Ovary (tissue), 7 donors: ENCODE measurements at regions not wholly inside any gene's neighbourhood (a gene's known extent, or its start where the extent isn't known, plus 50 kb on each side); places are given as distances from the start of the nearest gene placed in this dataset.

Experiments
- DNase-seq, 5 donors: peaks; one replicate each; pipeline ENCODE4 v3.0.0-alpha.2; 2019 to 2020
- H3K27ac ChIP-seq, 2 donors: fragments of 200-600 bp; one replicate each; pipeline versions ENCODE4 v1.5.1 to v1.8.0; 2019 to 2022
- H3K27me3 ChIP-seq: fragments of 200-600 bp; one replicate; pipeline ENCODE4 v1.8.0; 2022
- H3K36me3 ChIP-seq: fragments of 200-600 bp; sonication (generic); one replicate; pipeline ENCODE4 v1.5.1; 2019
- H3K4me1 ChIP-seq: one replicate; pipeline ENCODE4 v1.8.1; 2013; ENCODE audit warnings: mild to moderate bottlenecking, moderate library complexity; ENCODE audit not compliant: insufficient read depth
- H3K4me3 ChIP-seq: fragments of 200-600 bp; sonication (generic); one replicate; pipeline ENCODE4 v1.5.1; 2017
- H3K9me3 ChIP-seq, 2 donors: fragments of 200-600 bp in 1 of 2; sonication (generic) in 1 of 2; one replicate each; pipeline versions ENCODE4 v1.5.1 to v1.8.1; 2013 to 2019; ENCODE audit warnings: mild to moderate bottlenecking in 1 of 2, moderate library complexity in 1 of 2
- EP300 ChIP-seq: sonication (generic); formaldehyde crosslinking; IDR thresholded peaks from one replicate; pipeline ENCODE4 v1.6.1; 2017; ENCODE audit warnings: antibody characterized with exemption
- POLR2A ChIP-seq: fragments of 450-650 bp; IDR thresholded peaks from one replicate; pipeline ENCODE4 v1.6.1; 2017; ENCODE audit warnings: antibody characterized with exemption, mild to moderate bottlenecking, moderate library complexity
- WGBS, 3 donors: extraction: QIAGEN DNeasy Blood & Tissue Kit in 1 of 3; methylation state at CpG; one replicate each; pipeline versions ENCODE4 v1.1.5 to v1.1.7; 2013 to 2017; 5-methylcytosine and 5-hydroxymethylcytosine counted together
- intact Hi-C, 4 donors: fragments of 100-400 bp; cut with DNase I; formaldehyde crosslinking; loops; one replicate each; pipeline versions ENCODE4 v1.11.0 to v1.15.1; 2022 to 2023
- TF ChIP-seq, protein P1 (sequence below), 3 donors: fragments of 450-650 bp in 2 of 3; fragments of 200-600 bp in 1 of 3; IDR thresholded peaks; one replicate each; pipeline versions ENCODE4 v1.5.1 to v1.8.0; 2016 to 2022; ENCODE audit warnings: antibody characterized with exemption in 3 of 3, mild to moderate bottlenecking in 1 of 3
- donor health status: DM: no; HTN: no; CAD: no; lungs with moderate emphysema.
- donor health status: DM: no; HTN: no; CAD: no.
- donor health status: Bipolar disorder and iron deficiency.
- donor health status: DM: no; HTN: no; CAD: no.
- donor health status: DM: yes; HTN: yes; CAD: no.

DNA sequence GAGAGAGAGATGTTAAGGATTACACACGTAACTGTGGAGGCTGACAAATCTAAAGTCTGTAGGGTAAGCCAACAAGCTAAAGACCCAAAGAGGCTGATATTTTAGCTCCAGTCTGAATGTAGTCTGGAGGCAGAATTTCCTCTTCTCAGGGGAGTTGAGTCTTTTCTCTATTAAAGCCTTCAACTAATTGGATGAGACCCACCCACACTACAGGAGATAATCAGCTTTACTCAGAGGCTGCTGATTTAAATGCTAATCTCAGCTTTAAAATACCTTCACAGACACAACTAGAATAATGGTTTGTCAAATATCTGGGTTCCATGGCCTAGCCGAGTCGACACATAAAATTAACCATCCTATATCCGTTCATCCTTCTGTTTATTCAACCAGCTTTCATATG, 204.3 kb upstream of the PSMD7 start:
- no peak for DNase-seq
- no peak for TF ChIP-seq POLR2A
- TF ChIP-seq, protein P1, sequence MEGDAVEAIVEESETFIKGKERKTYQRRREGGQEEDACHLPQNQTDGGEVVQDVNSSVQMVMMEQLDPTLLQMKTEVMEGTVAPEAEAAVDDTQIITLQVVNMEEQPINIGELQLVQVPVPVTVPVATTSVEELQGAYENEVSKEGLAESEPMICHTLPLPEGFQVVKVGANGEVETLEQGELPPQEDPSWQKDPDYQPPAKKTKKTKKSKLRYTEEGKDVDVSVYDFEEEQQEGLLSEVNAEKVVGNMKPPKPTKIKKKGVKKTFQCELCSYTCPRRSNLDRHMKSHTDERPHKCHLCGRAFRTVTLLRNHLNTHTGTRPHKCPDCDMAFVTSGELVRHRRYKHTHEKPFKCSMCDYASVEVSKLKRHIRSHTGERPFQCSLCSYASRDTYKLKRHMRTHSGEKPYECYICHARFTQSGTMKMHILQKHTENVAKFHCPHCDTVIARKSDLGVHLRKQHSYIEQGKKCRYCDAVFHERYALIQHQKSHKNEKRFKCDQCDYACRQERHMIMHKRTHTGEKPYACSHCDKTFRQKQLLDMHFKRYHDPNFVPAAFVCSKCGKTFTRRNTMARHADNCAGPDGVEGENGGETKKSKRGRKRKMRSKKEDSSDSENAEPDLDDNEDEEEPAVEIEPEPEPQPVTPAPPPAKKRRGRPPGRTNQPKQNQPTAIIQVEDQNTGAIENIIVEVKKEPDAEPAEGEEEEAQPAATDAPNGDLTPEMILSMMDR (IDR thresholded peaks at IDR 0.05), result no peak
- TF ChIP-seq EP300, result no peak
- Histone ChIP-seq H3K4me1 (no peaks in the 10 kb centered on the region), H3K27me3 (no peaks in the 10 kb centered on the region), H3K9me3 (peaks cover 0 to 3% of the 10 kb centered on the region in 2 donors), H3K36me3 (no peaks in the 10 kb centered on the region), H3K4me3 (no peak overlapping the region), H3K27ac (no peak overlapping the region)
- 90 to 95% (median 92%) methylated on average over 4 of the region's 4 CpGs for WGBS, 3 donors
- intact Hi-C loops, result no loop called here

DNA sequence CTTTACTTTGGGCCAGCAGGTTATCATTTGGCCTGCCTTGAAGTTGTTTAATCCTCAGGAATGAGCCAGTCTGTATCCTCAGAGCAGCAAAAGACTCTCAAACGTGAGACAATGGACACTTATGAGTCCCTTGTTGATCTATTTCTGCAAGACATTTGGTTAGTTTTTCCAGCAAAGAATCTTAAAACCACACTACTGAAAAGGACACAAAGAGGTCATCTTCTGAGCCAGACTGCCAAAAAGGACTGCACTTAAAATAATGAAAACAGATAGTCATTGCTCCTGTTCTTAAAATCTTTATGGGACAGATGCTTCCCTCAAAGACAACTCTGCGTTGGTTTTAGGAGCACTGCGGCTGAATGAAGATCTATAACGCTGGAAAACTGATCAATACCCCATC, 205.7 kb upstream of the PSMD7 start:
- Histone ChIP-seq H3K4me1 (no peaks in the 10 kb centered on the region), H3K9me3 (peaks cover 0 to 2% of the 10 kb centered on the region in 2 donors), H3K27me3 (no peaks in the 10 kb centered on the region), H3K36me3 (no peaks in the 10 kb centered on the region), H3K4me3 (no peak overlapping the region), H3K27ac (no peak overlapping the region)
- no peak for DNase-seq
- 48 to 63% (median 51%) methylated on average over 4 of the region's 4 CpGs for WGBS, 3 donors
- intact Hi-C loops, result no loop called here
- TF ChIP-seq POLR2A (no peak), EP300 (no peak)
- TF ChIP-seq, protein P1 (IDR thresholded peaks at IDR 0.05), result no peak

DNA sequence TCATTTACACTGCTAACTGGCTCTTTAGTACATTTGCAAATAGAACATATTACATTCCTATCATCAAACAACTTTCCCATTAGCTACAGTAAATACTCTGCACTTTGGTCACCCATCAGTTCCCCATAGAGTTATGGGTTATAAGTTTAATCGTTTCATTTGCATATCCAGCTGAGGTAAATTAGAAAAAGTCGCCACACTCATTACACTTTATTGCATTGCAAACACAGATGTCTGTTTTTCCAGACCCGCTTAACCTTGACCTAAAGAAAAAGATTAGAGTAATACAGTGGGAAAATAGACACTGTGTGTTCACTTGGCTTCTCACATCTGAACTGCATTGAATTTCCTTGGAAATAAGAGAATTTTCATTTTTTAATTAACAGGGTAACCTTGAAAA, 213.1 kb upstream of the PSMD7 start:
- H3K27ac ChIP-seq, result no peak overlapping the region
- DNase-seq, result no peak
- no peak for TF ChIP-seq POLR2A
- TF ChIP-seq, protein P1 (IDR thresholded peaks at IDR 0.05), result no peak
- no peak for TF ChIP-seq EP300
- intact Hi-C loops, result no loop called here
- 32 to 48% (median 46%) methylated on average over 3 of the region's 3 CpGs for WGBS, 3 donors
- no peaks in the 10 kb centered on the region for H3K9me3 ChIP-seq
- H3K27me3 ChIP-seq, result no peaks in the 10 kb centered on the region
- H3K4me3 ChIP-seq, result no peak overlapping the region
- H3K36me3 ChIP-seq, result no peaks in the 10 kb centered on the region
- H3K4me1 ChIP-seq, result no peaks in the 10 kb centered on the region

DNA sequence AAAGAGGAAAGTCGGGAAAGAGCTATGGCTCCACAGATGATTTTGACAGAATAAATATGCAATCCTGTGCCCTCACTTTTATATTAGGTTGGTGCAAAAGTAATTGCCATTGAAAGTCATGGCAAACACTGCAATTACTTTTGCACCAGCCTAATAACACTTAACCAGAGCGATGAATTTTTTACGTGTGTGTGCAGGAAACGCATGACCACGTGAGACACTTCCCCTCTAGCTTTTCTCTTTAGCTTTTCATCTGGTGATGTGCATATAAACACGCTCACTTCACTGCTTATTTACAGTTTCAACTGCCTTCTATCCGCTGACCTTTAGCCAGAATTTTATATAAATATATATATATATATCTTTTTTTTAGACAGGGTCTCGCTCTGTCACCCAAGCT, 216.3 kb upstream of the PSMD7 start:
- Histone ChIP-seq H3K9me3 (no peaks in the 10 kb centered on the region), H3K4me1 (no peaks in the 10 kb centered on the region), H3K27ac (no peak overlapping the region), H3K4me3 (no peak overlapping the region), H3K27me3 (no peaks in the 10 kb centered on the region), H3K36me3 (no peaks in the 10 kb centered on the region)
- intact Hi-C loops, result no loop called here
- no peak for DNase-seq
- 83 to 91% (median 89%) methylated on average over 8 of the region's 8 CpGs for WGBS, 3 donors
- TF ChIP-seq, protein P1 (IDR thresholded peaks at IDR 0.05), result no peak
- TF ChIP-seq POLR2A (no peak), EP300 (no peak)

DNA sequence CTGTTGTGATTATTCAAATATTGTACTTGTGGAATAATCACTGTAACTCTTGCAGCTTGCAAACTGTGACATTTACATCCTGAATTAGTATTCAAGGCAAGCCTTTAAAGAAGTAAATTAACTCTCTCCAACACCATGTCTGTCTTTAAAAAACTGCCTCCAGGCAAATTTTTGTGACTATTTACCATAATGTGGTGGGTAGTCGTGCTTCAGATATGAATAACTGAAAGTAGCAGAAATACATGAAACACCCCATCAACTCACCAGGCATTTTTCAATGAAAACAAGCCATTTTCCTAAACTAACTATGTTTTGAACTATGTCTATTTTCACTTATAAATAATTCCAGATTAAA, 217.4 kb upstream of the PSMD7 start:
- DNase-seq, result no peak
- intact Hi-C loops, result no loop called here
- Histone ChIP-seq H3K4me3 (no peak overlapping the region), H3K27ac (no peak overlapping the region), H3K27me3 (no peaks in the 10 kb centered on the region), H3K9me3 (no peaks in the 10 kb centered on the region), H3K4me1 (no peaks in the 10 kb centered on the region), H3K36me3 (no peaks in the 10 kb centered on the region)
- no peak for TF ChIP-seq EP300
- TF ChIP-seq, protein P1 (IDR thresholded peaks at IDR 0.05), result no peak
- TF ChIP-seq POLR2A, result no peak
- WGBS, 3 donors, result 61 to 71% (median 70%) methylated on average over 1 of the region's 1 CpG
